ENCODE measurements at regions not wholly inside any gene's neighbourhood (a gene's known extent, or its start where the extent isn't known, plus 50 kb on each side); places are given as distances from the start of the nearest gene placed in this dataset.
"Not testable (repeated sequence)": the region's sequence is repeated elsewhere in the genome, so short reads cannot be mapped to it uniquely, and the experiment has no call there.

DNA sequence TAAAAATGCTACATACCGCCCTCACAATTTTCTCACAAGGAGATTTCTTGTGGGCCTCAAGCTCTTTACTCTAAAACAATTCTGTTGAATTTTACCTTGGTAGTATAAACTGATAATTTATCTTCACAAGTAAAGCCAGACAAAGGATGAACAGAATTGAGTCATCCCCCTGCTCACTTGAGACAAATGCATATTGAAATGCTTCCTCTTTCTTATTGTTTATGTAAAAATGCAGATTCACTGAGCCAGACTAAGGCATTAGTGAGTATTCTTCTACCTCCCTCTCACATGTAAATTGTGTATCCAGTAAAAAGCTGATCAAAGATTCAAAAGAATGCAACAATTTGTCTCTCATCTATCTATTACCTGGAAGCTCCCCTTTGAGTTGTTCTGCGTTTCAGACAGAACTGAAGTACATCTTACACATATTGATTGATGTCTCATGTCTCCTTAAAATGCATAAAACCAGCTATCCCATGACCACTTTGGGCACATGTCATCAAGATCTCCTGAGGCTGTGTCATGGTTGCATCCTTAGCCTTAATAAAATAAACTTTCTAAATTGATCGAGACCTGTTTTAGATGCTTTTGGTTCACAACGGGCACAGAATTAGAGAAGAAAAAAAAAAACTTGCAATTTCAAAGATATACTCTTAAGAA, 743.1 kb upstream of the B3GALT2 start:
- no peak for DNase-seq

- no peak for DNase-seq
These were observed 741.1 kb upstream of the B3GALT2 start for GRCh38 chr1:193927550-193927949.

- no peak for DNase-seq
These were observed 740.5 kb upstream of the B3GALT2 start for GRCh38 chr1:193926956-193927355.

GRCh38 chr1:193919827-193920226, 733.4 kb upstream of the B3GALT2 start:
- no peak for DNase-seq

DNA sequence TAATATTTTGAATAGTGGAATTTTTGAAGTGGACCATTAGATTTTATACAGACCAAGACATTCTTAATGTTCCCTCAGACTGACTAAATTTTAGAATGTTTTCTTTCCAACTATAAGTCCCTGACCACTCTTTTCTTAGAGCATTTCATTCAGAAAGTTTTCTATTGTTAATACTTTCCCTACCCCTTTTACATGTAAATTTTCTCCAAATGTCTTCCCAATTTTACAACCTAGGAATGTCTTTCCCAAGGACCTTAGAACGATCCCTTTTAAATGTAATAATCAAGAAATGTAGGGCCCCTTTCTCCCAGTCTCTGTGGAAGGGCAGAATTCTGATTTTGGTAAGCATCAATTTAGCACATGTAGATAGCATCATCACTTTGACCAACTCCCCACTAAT, 730.0 kb upstream of the B3GALT2 start:
- DNase-seq: no peak

DNA sequence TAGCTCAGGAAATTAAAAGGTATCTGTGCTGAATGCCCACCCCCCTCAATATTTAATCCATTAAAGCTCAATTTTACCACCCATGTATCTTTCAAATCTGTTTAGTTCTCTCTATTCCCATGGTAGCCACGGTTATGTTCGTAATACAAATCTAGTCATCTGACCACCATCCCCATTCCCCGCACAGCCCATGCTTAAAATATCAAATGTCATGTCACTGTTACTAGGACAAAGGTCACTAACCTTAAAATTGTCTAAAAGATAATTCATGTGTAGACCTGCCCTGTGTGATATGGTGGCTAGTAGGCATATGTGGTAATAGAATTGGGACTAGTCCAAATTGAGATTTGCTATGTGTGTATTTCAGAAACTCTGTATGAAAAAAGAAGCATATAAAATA, 728.5 kb upstream of the B3GALT2 start:
- no peak for DNase-seq

DNA sequence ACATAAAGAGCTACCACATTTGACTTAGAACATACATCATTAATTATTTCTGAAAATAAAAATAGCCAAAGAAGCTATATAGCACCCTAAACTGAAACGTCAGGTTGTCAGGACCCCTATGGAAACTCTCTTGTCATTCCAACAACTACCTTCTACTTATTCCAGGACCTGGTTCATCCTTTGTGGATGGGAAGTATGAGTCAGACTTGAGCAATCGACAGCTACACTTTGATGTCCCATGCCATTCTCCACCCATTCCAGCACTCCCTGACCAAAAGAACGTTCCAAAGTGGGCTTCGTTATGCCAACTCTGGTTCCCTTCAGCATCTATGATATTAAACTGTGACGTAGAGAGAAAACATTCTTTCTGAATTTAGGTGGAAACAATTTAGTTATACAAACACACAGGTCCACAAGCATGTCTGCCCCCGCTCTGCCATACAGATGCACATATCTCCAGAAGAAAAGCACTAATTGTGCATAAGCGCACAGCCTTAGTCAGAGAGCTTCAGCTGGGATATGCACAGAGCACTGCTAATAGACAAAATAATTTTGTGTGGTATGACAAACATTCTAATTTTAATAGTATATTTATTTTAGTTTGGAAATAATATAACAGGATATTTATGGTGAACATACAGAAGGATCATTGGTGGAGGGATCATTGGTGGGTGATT, 723.1 kb upstream of the B3GALT2 start:
- no peak for DNase-seq

GRCh38 chr1:193905288-193906085, 719.1 kb upstream of the B3GALT2 start:
- DNase-seq: no peak

GRCh38 chr1:193891788-193892187, 705.4 kb upstream of the B3GALT2 start:
- DNase-seq: no peak

GRCh38 chr1:193890935-193891334, 704.5 kb upstream of the B3GALT2 start:
- no peak for DNase-seq

- no peak for DNase-seq
These were observed 698.6 kb upstream of the B3GALT2 start for GRCh38 chr1:193884848-193885558.

DNA sequence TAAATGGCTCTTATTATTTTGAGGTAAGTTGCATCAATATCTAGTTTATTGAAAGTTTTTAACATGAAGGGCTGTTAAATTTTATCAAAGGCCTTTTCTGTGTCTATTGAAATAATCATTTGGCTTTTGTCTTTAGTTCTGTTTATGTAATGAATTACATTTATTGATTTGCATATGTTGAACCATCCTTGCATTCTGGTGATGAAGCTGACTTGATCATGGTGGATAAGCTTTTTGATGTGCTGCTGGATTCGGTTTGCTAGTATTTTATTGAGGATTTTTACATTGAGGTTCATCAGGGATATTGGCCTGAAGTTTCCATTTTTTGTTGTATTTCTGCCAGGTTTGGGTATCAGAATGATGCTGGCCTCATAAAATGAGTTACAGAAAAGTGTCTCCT, 691.5 kb upstream of the B3GALT2 start:
- DNase-seq: not testable (repeated sequence)

- no peak for DNase-seq
These were observed 682.0 kb upstream of the B3GALT2 start for GRCh38 chr1:193868425-193868824.

GRCh38 chr1:193856261-193856660, 669.8 kb upstream of the B3GALT2 start:
- DNase-seq: no peak

DNA sequence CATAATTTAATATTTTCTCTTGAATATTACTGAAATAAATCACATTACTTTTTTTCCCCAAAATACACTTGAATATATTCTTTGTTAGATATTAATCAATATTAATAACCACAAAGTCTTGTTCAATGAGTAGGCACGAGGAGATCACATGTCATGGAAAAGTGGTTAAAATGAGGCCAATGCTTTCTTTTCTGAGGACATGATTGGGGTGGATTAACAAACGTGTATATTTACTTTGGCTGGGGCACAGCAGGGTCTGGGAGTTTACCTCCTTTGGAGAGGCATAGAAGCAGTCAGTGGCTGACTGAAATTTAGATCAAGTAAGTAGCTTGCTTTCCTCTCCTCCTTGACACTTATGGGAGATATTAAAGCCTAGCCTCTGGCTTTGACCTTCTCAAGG, 664.3 kb upstream of the B3GALT2 start:
- no peak for DNase-seq

DNA sequence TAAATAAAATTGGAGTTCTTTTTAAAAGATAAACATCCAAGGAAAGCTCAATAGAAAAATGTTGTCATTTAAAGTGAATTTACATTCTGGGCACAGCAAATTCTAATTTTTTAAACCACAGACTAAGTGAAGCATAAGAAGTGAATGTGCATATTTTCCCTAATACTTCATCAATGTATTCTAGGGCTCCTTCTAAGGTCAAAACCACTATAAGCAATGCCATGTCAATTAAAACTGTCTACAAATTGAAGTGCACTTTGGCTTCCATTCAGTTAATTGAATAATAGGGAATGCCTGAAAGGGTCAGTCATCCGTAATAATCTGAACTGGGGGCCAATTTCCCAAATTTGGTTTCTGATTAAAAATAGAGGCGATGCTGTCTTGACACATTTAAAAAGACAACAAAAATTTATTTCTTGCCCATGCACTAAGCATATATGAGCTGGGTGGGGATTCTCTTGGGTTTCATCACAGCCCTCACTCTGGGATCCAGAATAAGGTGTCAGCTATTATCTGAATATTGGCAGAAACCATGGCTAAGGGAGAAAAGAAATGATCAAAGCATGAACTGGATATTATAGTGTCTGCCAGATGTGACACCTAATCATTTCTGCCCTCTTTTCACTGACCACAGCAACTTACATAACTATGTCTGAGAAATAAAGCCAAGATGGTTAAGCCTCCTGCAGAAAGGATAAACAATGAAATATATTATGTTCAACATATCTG, 660.6 kb upstream of the B3GALT2 start:
- DNase-seq: no peak

DNA sequence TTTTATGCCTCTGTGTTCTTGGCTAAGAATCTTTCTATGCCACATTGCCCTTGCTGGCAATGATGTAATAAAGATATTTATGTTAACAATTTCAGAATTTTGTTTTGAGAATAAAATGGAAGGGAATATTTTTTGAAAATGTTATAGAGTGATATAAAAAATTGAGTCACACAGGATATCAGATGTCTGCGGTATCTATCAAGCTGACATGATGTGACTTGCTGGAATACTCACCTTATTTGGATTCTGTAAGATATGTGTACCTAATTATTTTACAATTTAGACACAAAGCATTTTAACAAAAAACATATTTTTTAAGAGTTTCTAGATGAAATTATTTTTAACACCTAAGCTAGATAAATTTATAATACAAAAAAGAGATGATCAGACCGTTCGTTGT, 660.0 kb upstream of the B3GALT2 start:
- no peak for DNase-seq

DNA sequence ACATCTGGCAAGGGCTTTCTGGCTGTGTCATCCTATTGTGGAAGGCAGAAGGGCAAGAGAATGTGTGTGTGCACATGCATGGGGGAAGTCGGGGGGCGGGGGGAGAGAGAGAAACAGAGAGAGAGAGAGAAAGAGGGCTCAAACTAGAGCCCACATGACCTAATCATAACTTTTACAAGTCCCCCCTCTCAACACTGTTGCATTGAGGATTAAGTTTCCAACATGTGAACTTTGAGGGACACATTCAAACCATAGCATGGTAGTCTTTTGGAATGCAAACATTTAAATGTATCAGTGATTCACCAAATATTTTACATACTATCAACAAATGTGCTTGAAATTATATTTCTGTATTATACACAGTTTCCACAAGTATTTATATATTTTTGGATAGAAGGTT, 655.4 kb upstream of the B3GALT2 start:
- no peak for DNase-seq

- no peak for DNase-seq
These were observed 645.1 kb upstream of the B3GALT2 start for GRCh38 chr1:193831465-193831864.

DNA sequence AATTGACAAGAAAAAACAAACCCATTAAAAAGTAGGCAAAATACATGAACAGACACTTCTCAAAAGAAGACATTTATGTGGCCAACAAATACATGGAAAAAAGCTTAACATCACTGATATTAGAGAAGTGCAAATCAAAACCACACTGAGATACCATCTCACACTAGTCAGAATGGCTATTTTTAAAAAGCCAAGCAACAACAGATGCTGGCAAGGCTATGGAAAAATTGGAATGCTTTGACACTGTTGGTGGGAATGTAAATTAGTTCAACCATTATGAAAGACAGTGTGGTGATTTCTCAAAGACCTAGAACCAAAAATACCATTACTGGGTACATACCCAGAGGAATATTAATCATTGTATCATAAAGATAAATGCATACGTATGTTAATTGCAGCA, 641.1 kb upstream of the B3GALT2 start:
- no peak for DNase-seq

- DNase-seq: no peak
These were observed 633.0 kb upstream of the B3GALT2 start for GRCh38 chr1:193819376-193819775.

DNA sequence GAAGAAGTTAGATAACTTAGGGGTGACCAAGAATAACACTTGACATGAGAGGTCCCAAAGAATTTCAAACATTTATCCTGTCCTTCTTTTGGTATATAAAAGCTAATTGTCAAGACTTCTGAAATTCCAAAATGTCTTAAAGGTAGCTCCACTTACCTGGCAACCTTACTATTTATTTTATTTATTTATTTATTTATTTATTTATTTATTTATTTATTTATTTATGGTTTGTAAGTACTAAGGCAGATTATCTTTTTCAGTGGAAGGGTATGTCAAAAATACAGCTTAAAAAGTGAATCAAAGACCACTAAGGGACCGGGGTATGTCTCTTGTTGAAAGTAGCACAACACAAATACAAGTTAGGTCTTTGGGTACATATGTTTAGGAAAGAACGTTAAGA, 620.8 kb upstream of the B3GALT2 start:
- DNase-seq: no peak

Measured in stimulated activated CD4-positive, alpha-beta T cell treated with anti-CD3 and anti-CD28 coated beads, Interleukin-12 subunit alpha, Interleukin-12 subunit beta, amount 100 ng/mL, for 4 hours (primary cell).